M059J (cell line): ENCODE measurements at regions not wholly inside any gene's neighbourhood (a gene's known extent, or its start where the extent isn't known, plus 50 kb on each side); places are given as distances from the start of the nearest gene placed in this dataset.
"Not testable (repeated sequence)": the region's sequence is repeated elsewhere in the genome, so short reads cannot be mapped to it uniquely, and the experiment has no call there.

ENCODE experiments used
- DNase-seq: peaks from one replicate; pipeline ENCODE4 v3.0.0-alpha.2; 2012; ENCODE audit warnings: low read depth

DNA sequence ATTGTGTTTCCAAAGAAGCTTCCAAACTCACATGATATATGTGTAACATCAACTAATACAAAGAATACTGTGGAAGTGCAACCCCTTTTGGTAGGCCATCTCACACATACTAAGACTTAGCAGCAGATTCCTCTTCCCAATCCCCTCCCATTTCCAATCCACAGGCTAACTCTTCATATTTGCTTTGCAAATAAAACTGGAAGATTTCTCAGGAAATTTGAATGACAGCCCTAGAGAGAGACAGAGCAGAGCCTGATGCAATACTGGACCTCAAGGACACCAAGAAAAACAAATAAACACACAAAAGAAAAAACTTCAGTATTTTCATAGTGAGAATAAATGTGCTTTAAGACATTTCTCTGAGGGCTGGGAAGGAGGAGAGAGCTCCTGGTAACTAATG is 190.2 kb upstream of the BRINP3 start:
- DNase-seq: no peak

DNA sequence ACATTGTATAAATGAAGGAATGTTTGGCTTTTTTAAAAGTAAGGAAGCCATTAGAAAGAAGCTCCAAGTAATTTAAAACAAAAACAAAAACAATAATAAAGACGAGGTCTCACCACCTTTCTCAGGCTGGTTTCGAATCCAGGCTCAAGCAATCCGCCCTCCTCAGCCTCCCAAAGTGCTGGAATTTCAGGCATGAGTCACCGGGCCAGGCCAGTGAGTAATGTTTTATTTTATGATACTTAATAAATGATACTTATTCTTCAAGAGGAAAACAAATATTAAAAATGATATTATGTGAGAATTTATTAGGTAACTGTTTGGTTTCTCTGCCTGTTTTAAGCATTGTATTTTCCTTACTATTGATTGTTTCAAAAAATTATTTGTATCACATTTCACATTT is 201.4 kb upstream of the BRINP3 start:
- DNase-seq: peak; percentile 2

DNA sequence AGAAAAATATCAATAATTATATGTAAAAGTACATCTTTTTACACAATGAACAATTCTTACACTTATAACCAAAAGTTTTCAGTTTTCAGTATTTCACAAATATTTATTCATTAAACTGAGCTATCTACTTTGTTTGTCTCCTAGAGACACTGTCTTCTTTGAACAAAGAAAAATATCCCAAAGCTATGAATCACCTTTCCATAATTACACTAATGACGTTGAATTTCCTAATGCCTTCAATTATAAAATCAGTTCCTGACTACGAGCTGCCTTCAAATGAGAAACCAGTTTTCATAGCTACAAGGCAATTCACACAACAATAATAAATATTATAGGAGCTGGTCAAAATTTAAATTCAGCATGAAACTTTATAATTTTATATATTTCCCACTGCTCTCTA is 201.8 kb upstream of the BRINP3 start:
- DNase-seq: no peak

DNA sequence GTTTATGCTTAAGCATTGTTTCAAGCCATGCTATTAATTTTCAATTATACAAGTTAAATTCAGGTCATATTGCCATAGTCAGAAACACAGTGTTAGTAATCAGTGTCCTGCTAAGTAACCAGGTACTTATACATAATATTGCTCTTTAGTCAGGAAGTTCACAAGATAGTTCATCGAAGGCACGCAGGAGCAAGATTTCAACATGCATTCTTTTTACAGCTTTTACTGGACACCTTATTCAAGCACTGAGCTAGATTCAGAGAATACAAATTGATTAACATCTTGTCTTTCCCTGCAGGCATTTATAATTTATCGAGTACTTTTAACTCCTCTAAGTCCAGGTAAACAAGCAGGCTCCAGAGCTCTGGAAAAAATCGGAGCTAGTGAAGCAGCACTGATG is 202.3 kb upstream of the BRINP3 start:
- no peak for DNase-seq

DNA sequence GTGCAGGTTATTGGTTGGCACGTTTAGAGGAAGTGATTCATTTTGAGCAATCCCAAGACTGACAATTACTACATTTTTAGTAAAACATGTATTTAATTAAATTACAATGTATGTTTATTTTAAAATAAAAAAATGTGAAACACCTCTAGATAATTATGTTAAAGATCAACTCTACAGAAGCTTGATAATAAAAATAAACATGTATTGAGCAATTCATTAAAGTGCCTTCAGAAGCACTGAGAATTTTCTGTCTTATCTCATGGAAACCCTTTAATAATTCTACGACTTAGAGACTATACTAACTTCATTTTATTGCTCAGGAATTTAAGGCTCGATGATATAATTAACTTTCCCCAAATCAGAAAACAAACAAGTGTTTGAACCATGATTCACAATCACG is 208.0 kb upstream of the BRINP3 start:
- no peak for DNase-seq

DNA sequence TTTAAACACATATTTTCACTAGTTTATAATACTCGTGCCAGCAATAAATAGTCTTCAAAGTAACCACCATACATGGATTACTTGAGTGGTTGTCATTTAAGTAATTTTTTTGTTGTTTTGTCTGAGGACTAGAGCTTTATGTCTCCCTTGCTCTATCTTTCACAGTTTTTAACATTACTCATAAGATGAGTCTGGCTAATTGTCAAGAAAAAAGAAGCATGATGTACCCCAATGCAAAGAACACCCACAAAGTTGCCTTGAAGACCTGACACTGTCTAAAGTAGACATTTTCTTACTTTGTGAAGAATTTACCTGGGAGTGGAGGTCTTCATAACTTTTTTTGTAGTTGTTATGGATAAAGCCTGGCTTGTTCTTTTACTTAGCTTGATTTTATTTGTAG is 210.4 kb upstream of the BRINP3 start:
- no peak for DNase-seq

DNA sequence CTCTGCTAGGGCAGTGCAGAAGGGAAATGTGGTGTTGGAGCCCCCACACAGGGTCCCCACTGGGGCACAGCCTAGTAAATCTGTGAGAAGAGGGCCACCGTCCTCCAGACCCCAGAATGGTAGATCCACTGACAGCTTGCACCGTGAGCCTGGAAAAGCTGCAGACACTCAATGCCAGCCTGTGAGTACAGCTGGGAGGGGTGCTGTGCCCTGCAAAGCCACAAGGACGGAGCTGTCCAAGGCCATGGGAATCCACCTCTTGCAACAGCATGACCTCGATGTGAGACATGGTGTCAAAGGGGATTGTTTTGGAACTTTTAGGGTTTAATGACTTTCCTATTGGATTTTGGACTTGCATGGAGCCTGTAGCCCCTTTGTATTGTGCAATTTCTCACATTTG is 220.8 kb upstream of the BRINP3 start:
- DNase-seq: not testable (repeated sequence)

DNA sequence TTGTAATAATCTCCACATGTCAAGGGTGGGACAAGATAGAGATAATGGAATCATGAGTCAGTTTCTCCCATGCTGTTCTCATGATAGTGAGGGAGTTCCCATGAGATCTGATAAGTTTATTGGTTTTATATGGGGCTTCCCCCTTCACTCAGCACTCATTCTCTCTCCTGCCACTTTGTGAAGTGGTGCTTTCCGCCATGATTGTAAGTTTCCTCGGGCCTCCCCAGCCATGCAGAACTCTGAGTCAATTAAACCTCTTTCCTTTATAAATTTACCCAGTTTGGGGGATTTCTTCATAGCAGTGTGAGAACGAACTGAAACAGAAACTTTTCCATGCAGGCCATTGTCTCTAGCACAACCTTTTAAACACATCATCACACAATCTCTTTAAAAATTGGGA is 221.5 kb upstream of the BRINP3 start:
- DNase-seq: no peak

DNA sequence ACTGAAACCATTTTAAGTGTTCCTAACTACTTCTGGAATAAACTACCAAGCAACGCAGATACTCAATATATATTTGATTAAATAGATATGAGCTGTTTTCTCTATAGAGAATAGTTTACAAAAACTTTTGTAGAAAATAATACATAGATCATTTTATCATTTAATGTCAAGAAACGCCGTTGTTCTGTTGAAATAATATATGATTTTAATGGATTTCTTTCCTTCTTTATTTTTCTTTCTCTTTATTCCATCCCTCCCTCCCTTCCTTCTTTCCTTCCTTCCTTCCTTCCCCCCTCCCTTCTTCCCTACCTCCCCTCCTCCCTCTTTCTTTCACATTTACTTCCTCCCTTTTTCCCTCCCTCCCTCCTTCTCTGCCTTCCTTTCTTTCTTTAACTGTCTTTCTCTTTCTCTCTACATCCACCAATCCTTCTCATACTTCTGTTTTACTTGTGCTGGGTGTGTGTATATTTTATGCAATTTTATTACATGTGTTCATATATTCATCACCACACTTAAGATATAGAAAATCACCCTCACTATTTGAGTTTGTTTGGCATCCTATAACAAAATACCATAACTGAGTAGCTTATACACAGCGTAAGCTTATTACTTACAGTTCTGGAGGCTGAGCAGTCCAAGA is 230.9 kb upstream of the BRINP3 start:
- no peak for DNase-seq

DNA sequence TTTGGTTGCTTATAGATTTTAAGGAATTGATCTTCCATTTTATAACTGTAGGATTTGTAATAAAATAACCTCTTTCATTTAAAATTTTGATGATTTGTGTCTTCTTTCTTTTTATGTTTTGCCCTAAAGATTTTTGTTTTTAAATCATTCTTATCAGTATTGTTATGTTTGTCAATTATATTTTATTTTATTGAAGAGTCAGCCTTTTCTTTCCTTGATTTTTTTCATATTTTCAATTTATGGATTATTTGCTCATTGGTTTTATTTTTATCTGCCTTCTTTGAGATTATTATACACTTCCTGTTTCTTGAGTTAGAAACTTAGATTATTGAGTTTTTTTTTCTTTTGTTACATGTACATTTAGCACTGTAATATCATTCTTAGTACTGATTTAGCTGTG is 233.4 kb upstream of the BRINP3 start:
- no peak for DNase-seq

DNA sequence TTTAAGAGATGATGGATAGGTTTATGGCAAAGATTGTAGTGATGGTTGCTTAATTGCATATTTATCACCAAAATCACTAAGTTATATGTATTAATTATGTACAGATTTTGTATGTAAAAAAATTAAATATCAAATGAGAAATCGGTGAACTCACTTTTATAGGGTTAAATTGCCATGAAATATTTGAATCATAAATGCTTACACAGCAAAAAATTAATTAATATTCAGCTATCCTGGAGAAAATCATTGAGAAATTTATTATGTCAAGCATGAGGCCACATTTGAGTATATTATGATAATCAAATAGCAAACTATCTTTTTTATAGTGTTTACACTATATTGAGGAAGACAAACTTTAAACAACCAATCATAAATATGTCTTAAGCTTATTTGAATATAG is 239.4 kb upstream of the BRINP3 start:
- no peak for DNase-seq

DNA sequence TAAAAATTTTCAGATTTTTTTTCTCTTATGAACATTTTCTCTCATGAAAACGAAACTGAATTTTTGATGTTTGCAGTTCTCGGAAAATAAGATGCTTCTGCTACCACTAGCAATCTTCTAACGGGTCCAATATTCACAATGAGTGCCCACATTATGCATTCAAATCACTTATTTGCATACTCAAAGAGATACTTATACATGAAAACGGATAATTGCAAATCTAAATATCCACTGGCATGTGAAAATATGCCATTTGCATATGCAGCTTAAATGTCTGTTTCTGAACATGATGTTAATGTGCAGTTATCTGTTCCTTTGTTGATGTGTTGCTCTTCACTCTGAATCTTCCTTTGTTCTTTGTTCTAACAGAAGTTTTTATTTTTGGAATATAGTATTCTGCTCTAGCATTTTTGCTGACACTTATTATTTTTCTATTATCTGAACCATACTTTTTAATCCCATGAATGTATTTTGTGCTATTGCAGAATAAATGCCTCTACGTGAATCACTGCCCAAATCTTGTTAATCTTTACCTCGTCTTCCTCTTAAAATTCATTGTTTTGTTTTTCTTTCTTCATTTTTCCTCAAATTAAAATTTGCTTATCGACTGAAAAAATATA is 259.4 kb upstream of the BRINP3 start:
- no peak for DNase-seq

DNA sequence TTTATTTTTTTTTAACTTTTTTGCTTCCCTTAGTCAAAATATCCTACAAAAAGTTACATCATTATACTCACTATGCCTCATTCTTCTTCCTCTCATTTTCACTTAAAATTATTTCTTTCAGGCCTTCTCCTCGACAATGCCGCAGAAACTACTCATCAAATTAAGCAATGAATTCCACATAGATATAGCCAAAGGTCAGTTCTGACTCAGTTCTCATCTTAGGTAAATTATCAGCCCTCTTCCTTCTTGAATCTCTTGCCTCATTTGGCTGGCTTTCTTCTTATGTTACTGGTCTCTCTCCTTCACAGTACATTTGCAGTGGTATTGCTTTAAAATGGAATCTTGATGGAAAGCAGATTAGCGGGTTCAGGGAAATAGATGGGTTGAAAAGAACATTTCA is 260.7 kb upstream of the BRINP3 start:
- DNase-seq: no peak

DNA sequence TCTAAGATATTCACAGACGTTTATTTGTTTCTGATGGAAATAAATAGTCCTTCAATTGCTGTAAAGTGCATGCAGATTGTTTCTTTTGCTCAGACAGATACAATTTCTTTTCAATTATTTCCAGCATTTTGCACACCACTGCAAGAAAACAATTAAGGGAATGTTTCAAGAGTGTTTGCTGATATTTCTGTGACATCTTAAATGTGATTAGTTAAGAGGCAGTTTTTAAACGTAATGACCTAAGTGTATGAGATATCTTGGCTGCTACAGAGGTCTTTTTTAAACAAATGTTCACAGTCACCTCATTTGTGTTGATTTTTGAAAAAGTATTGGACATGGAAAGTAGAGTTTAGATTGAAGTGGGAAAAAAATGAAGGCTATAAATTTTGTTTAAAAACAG is 262.3 kb upstream of the BRINP3 start:
- no peak for DNase-seq

DNA sequence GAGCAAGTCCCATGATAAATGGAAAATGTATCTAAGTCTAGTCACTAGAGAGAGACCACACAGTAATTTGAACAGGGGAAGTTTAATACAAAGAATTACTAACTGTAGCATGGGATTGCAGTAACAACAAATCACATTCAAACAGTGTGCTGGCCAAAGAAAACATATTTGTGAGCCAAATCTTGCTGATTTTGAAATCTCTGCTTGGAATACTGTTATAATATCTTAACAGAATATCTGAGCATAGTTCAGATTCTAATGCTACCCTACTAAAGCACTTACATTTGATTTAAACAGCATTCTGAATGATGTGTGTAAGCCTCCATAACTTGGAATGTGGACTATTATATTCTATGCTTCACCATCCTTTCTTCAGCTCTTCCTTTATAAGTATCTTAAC is 270.0 kb upstream of the BRINP3 start:
- no peak for DNase-seq

DNA sequence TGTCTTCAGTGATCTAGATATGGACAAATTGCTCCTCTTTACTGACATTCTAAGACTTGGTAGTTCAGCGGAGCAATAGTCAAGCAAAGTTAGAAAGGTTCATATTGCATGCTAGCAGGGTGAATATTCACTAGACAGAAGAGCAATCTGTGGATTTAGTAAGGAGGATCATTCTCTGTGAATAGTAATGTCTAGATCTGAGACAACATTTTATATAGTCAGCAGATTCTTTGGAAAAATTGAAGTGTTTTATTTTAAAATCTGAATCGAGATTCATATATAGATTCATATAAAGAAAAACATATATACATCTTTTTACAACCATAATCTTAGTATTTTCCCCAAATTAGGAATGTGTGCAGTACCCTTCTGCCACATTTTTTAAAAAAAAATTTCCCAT is 274.5 kb upstream of the BRINP3 start:
- no peak for DNase-seq

DNA sequence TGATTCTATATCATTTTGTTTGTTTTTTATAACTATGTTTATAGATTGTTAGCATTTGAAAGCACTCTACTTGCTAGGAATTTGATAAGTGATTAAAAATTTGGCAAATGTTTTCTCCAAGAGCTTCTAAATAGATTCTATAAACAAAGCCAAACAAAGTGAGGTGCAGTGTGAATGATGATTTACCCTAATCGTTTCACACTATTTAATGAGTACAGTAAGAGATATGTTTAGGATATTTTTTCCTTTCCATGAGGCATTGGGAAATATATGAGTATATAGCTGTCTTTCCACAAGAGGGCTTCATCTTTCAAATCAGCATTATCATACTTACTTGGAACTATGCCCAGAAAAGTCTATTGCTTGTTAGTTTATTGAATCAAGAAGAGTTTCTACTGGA is 277.0 kb upstream of the BRINP3 start:
- peak; percentile 2 for DNase-seq

DNA sequence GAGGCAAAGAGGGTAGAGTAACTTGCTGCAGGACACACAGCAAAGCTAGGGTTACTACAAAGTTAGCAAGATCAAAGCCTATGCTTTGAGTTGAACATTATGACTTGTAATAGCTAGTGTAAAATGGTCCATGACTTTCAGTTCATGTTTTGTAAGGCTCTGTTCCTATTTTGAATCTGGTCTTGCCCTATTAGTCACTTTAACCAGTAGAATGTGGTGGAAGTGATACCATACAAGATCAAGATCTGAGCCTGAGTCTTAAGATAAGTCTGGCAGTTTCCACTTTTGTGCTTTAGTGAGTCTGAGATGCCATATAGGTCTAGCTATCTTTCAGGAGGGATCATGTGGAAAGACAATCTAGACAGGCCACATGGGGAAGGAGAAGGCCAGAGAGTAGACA is 282.1 kb upstream of the BRINP3 start:
- DNase-seq: no peak

DNA sequence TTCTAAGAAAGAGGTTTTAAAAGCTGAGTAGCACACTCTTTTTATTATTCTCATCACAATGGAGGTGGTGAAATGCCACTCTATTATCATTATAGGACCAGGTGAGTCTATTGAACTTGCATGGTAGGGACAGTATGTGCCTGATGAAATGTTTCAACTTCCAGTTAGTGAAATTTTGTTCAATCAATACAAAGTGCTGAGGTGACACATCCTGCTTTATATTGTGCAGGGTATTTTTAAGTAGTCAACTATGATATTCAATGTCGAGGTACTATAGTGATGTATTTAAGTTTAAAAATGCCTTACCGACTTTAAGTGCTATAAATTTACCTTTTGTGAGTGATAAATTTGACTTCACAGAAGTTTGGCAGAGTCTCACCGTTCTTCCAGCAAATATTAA is 284.7 kb upstream of the BRINP3 start:
- DNase-seq: no peak

DNA sequence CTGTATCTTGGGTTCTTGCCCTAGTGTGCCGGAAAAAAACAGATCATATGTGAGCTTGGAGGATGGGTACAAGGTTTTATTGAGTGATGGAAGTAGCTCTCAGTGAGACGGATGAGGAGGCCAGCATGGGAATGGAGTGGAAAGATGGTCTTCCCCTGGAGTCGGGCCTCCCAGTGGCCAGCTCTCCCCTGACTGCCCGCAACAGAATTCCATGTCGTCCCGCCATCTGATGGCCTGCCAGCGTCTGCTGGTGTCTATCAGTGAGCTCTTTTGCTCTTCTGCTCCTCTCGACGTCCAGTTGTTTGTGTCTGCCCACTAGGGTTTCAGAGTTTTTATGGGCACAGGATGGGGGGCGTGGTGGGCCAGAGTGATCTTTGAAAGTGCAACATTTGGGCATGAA is 315.2 kb upstream of the BRINP3 start:
- no peak for DNase-seq

DNA sequence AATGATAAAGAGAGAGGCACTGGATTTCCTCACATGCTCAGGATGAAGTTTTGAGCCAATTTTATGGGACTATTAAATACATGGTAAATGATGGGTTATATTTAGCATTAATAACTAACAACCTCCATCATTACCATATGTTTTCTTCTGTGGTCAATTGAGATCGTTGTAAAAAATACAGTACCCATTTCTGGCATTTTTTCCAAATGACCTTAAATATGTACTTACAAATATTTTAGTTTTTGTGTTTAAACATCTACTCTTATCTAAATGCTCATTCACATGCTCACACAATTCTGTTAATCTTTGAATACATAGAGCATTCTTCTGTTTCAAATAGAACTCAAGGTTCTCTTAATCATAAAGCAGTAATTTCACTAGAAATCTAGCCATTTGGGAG is 330.0 kb upstream of the BRINP3 start:
- DNase-seq: no peak

DNA sequence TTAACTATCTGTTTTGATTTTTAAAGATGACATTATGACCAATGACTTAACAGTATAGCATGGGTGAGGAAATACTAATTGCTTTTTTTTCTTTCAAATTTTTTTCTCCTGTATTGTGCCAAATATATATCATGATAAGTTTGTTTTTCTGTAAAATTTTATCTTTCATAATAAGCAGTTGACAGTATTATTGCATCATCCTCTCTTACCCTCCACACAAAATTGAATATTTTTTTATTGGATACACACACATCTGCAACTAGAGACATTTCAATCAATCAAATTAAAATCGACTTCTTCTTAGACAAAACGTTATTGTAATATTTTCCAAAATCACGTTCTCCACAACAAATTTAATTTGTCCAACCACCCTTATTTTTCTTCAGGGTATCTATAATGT is 330.4 kb upstream of the BRINP3 start:
- DNase-seq: no peak

DNA sequence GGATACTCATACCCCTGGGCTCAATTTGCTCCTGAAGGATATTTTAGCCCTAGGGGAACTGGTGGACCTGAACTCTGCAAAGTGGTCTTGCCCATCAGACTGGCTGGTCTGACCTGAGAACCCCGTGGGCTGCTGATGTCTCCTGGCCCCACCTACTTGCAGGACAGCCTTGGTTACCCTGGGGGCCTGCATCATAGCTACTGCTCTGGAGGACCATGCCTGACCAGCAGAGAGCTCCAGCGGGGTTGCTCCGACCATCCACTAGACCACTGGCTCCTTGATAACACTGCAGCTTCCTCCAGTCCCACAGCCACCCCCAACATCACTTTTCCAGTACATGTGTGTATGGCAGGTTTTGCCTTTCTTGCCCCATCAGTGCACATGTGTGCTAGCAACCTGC is 331.6 kb upstream of the BRINP3 start:
- DNase-seq: no peak

DNA sequence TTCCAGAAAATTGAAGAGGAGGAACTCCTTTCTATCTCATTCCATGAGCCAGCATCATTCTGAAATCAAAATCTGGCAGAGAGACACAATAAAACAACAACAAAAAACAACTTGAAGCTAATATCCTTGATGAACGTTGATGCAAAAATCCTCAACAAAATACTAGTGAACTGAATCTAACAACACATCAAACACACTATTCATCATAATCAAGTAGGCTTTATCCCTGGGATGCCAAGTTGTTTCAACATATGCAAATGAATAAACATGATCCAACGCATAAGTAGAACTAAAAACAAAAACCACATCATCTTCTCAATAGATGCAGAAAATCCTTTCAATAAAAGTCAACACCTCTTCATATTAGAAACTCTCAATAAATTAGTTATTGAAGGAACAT is 335.3 kb upstream of the BRINP3 start:
- DNase-seq: no peak
